ENCODE measurements at regions not wholly inside any gene's neighbourhood (a gene's known extent, or its start where the extent isn't known, plus 50 kb on each side); places are given as distances from the start of the nearest gene placed in this dataset.

- ATAC-seq (no peak), DNase-seq (ENCODE audit: low read depth, low spot score) (no peak)
- no TSS peak for BruUV-seq (replicated peaks)
- ChIA-PET POLR2A (no interaction called here), CTCF (no interaction called here)
- in situ Hi-C loops (cut with HindIII; ENCODE audit: low pct_unique_long_range_greater_than_20kb, low sequenced_read_pairs), result no loop called here
- no peak for TF ChIP-seq REST (IDR thresholded peaks at IDR 0.05; ENCODE audit: insufficient read depth in 1 of 2, low read depth in 2 of 2, low read length in 1 of 2)
- no peak for TF ChIP-seq SIN3A (IDR thresholded peaks at IDR 0.05; ENCODE audit: borderline replicate concordance, insufficient read depth, low read depth, low read length)
- TF ChIP-seq POLR2AphosphoS5 (IDR thresholded peaks at IDR 0.05; ENCODE audit: low read depth, low read length), result no peak
- no peak for TF ChIP-seq TCF7L2 (IDR thresholded peaks at IDR 0.05; ENCODE audit: low read depth, low read length)
- no peak for TF ChIP-seq CTCF (IDR thresholded peaks at IDR 0.05)
- H3K27ac ChIP-seq (ENCODE audit: low read length), result no peak overlapping the region
- H3K9me3 ChIP-seq (ENCODE audit: control insufficient read depth, insufficient read depth, low read depth, low read length), result no peaks in the 10 kb centered on the region
- H3K4me3 ChIP-seq (ENCODE audit: low read depth in 2 of 2, low read length in 2 of 2), result no peak overlapping the region
- H3K4me1 ChIP-seq (ENCODE audit: control insufficient read depth, insufficient read depth, low read length), result no peaks in the 10 kb centered on the region
- intact Hi-C loops (cut with micrococcal nuclease; ENCODE audit: unreplicated experiment), result no loop called here
- no peaks in the 10 kb centered on the region; the same call in 1 of the 2 replicates for H3K36me3 ChIP-seq (ENCODE audit: control insufficient read depth, insufficient read depth, low read length)
- H3K27me3 ChIP-seq (ENCODE audit: control insufficient read depth, insufficient read depth, low read length), result peaks cover 4% of the 10 kb centered on the region; the same call in 1 of the 2 replicates
Observed at GRCh38 chr2:58405341-58405740, 164.2 kb upstream of the FANCL start.

- intact Hi-C loops (cut with micrococcal nuclease; ENCODE audit: unreplicated experiment), result no loop called here
- H3K27ac ChIP-seq (ENCODE audit: low read length), result no peak overlapping the region
- ChIA-PET POLR2A (no interaction called here), CTCF (no interaction called here)
- no peak for DNase-seq (ENCODE audit: low read depth, low spot score)
- TF ChIP-seq REST (IDR thresholded peaks at IDR 0.05; ENCODE audit: insufficient read depth in 1 of 2, low read depth in 2 of 2, low read length in 1 of 2) (no peak), TCF7L2 (IDR thresholded peaks at IDR 0.05; ENCODE audit: low read depth, low read length) (no peak), SIN3A (IDR thresholded peaks at IDR 0.05; ENCODE audit: borderline replicate concordance, insufficient read depth, low read depth, low read length) (no peak)
- BruUV-seq (replicated peaks), result no TSS peak
- no peaks in the 10 kb centered on the region for H3K4me1 ChIP-seq (ENCODE audit: control insufficient read depth, insufficient read depth, low read length)
- in situ Hi-C loops (cut with HindIII; ENCODE audit: low pct_unique_long_range_greater_than_20kb, low sequenced_read_pairs), result no loop called here
- no peaks in the 10 kb centered on the region; the same call in 1 of the 2 replicates for H3K36me3 ChIP-seq (ENCODE audit: control insufficient read depth, insufficient read depth, low read length)
- H3K9me3 ChIP-seq (ENCODE audit: control insufficient read depth, insufficient read depth, low read depth, low read length), result no peaks in the 10 kb centered on the region
- peaks cover 4% of the 10 kb centered on the region; the same call in 1 of the 2 replicates for H3K27me3 ChIP-seq (ENCODE audit: control insufficient read depth, insufficient read depth, low read length)
- no peak for ATAC-seq
- no peak overlapping the region for H3K4me3 ChIP-seq (ENCODE audit: low read depth in 2 of 2, low read length in 2 of 2)
Observed at GRCh38 chr2:58401936-58402335, 160.8 kb upstream of the FANCL start.
